HepG2 (cell line): ENCODE measurements at regions not wholly inside any gene's neighbourhood (a gene's known extent, or its start where the extent isn't known, plus 50 kb on each side); places are given as distances from the start of the nearest gene placed in this dataset.

Source experiments
- ATAC-seq: fragments of 200-7000 bp; cut with Tn5 transposase; 3 replicates; pipeline ENCODE4 v1.9.1; 2020; ENCODE audit warnings: mild to moderate bottlenecking, moderate library complexity
- BruUV-seq: library from RNA; stranded (reverse); fragments of 400-500 nt; replicated peaks from 2 replicates; lab custom pipeline; 2021; lab: Mats Ljungman, UMichigan
- CTCF ChIA-PET: fragments of 300-600 bp; formaldehyde crosslinking; extraction: SDS; loops from one replicate; lab custom pipeline; 2021; ENCODE audit warnings: low total read pairs, inconsistent platforms, low intra/inter-chr PET ratio; lab: Yijun Ruan, JAX
- POLR2A ChIA-PET: fragments of 350-600 bp; sonication (Branson Sonifier 250); formaldehyde crosslinking; loops from one replicate; lab custom pipeline; 2020; ENCODE audit warnings: antibody characterized with exemption, inconsistent platforms; lab: Yijun Ruan, JAX
- DNase-seq: peaks from one replicate; pipeline ENCODE4 v3.0.0-alpha.2; 2015; ENCODE audit warnings: low spot score
- FAIRE-seq: peaks from 3 replicates; lab custom pipeline; 2011; peaks lifted over from hg19 to GRCh38; lab: Jason Lieb, UNC
- H2AFZ ChIP-seq: one replicate; pipeline ENCODE4 v1.6.1; 2011; ENCODE audit warnings: low read length, inconsistent platforms
- H3K27ac ChIP-seq: fragments of 300-600 bp; 3 replicates; pipeline ENCODE4 v1.8.0; 2011; ENCODE audit warnings: mixed run types, mild to moderate bottlenecking, mixed read lengths, low read length, inconsistent platforms; ENCODE audit not compliant: insufficient read depth; ENCODE audit errors: extremely low read length
- H3K27me3 ChIP-seq, 2 experiments: fragments of 200-600 bp in 1 of 2; 2 replicates in 1 of 2; 3 replicates in 1 of 2; pipeline versions ENCODE4 v1.6.0 to v1.8.0; 2011; ENCODE audit warnings: low read length in 2 of 2, mild to moderate bottlenecking in 2 of 2, moderate library complexity in 2 of 2, inconsistent platforms in 1 of 2; ENCODE audit not compliant: insufficient read depth in 2 of 2, control insufficient read depth in 1 of 2
- H3K36me3 ChIP-seq, 2 experiments: fragments of 200-600 bp in 1 of 2; replicated peaks in 1 of 2; 2 replicates in 1 of 2; 3 replicates in 1 of 2; pipeline versions ENCODE4 v1.5.1 to v1.8.0; 2011; ENCODE audit warnings: low read length in 2 of 2, inconsistent platforms in 1 of 2; ENCODE audit not compliant: insufficient read depth in 2 of 2, control insufficient read depth in 1 of 2
- H3K4me1 ChIP-seq: 2 replicates; pipeline ENCODE4 v1.5.1; 2012; ENCODE audit warnings: low read length, inconsistent platforms; ENCODE audit not compliant: insufficient read depth
- H3K4me2 ChIP-seq: 2 replicates; pipeline ENCODE4 v1.6.0; 2011; ENCODE audit warnings: low read depth, low read length, inconsistent platforms
- H3K4me3 ChIP-seq, 3 experiments: fragments of 200-600 bp in 1 of 3; sonication (generic), shearing (Covaris generic) in 1 of 3; replicated peaks in 1 of 3; 2 replicates each; pipeline ENCODE4 v1.5.1; 2011 to 2016; ENCODE audit warnings: low read length in 3 of 3, inconsistent platforms in 2 of 3, low read depth in 2 of 3, mild to moderate bottlenecking in 2 of 3, control low read depth in 1 of 3, mixed read lengths in 1 of 3; ENCODE audit not compliant: insufficient read depth in 1 of 3
- H3K79me2 ChIP-seq: one replicate; pipeline ENCODE4 v1.6.1; 2011; ENCODE audit warnings: low read length, inconsistent platforms; ENCODE audit not compliant: insufficient read depth
- H3K9ac ChIP-seq: 2 replicates; pipeline ENCODE4 v1.6.0; 2011; ENCODE audit warnings: mild to moderate bottlenecking, low read depth, low read length, inconsistent platforms; ENCODE audit not compliant: insufficient read depth
- H3K9me3 ChIP-seq: 2 replicates; pipeline ENCODE4 v1.5.1; 2012; ENCODE audit warnings: mild to moderate bottlenecking, low read length
- H4K20me1 ChIP-seq: 2 replicates; pipeline ENCODE4 v1.6.0; 2011; ENCODE audit warnings: inconsistent platforms, mild to moderate bottlenecking, low read length, moderate library complexity; ENCODE audit not compliant: insufficient read depth
- ARHGAP35 ChIP-seq: sonication (generic); formaldehyde crosslinking; IDR thresholded peaks from 2 replicates; pipeline ENCODE4 v1.9.0; 2022; ENCODE audit warnings: mild to moderate bottlenecking, inconsistent platforms, moderate library complexity, missing genetic modification reagents, borderline replicate concordance
- CAMTA2 ChIP-seq: sonication (generic); formaldehyde crosslinking; IDR thresholded peaks from 2 replicates; pipeline ENCODE4 v1.4.0; 2020; ENCODE audit warnings: mild to moderate bottlenecking, missing genetic modification reagents, borderline replicate concordance
- GLMP ChIP-seq: sonication (generic); formaldehyde crosslinking; IDR thresholded peaks from 2 replicates; pipeline ENCODE4 v1.9.0; 2021; ENCODE audit warnings: missing genetic modification reagents, mild to moderate bottlenecking, borderline replicate concordance
- IKZF1 ChIP-seq: fragments of 450-650 bp; IDR thresholded peaks from 2 replicates; pipeline ENCODE4 v1.7.1; 2016
- KMT2A ChIP-seq: sonication (generic); formaldehyde crosslinking; IDR thresholded peaks from 2 replicates; pipeline ENCODE4 v1.4.0; 2020; ENCODE audit warnings: missing genetic modification reagents
- RCOR2 ChIP-seq: IDR thresholded peaks from 2 replicates; pipeline ENCODE4 v1.6.1; 2016; ENCODE audit warnings: missing biosample characterization, missing genetic modification reagents
- SIN3B ChIP-seq: fragments of 150-350 bp; IDR thresholded peaks from 2 replicates; pipeline ENCODE4 v1.6.1; 2014; ENCODE audit warnings: low read length
- SOX13 ChIP-seq, 3 experiments: fragments of 450-650 bp in 1 of 3; sonication (generic) in 1 of 3; formaldehyde crosslinking in 1 of 3; IDR thresholded peaks in 2 of 3; conservative IDR thresholded peaks in 1 of 3; 2 replicates each; pipeline versions ENCODE4 v1.5.0 to v1.6.1; 2016 to 2020; ENCODE audit warnings: antibody characterized with exemption in 1 of 3, mild to moderate bottlenecking in 1 of 3, missing compliant biosample characterization in 1 of 3, missing genetic modification reagents in 1 of 3, moderate library complexity in 1 of 3
- WIZ ChIP-seq: sonication (generic); formaldehyde crosslinking; IDR thresholded peaks from 2 replicates; pipeline ENCODE4 v1.5.1; 2020; ENCODE audit warnings: mild to moderate bottlenecking, missing genetic modification reagents
- YEATS4 ChIP-seq: sonication (generic); formaldehyde crosslinking; IDR thresholded peaks from 2 replicates; pipeline ENCODE4 v1.4.0; 2020; ENCODE audit warnings: missing genetic modification reagents, borderline replicate concordance
- ZBED4 ChIP-seq: sonication (generic); formaldehyde crosslinking; IDR thresholded peaks from 2 replicates; pipeline ENCODE4 v1.4.0; 2020; ENCODE audit warnings: missing genetic modification reagents, borderline replicate concordance
- ZFAT ChIP-seq: sonication (generic); formaldehyde crosslinking; conservative IDR thresholded peaks from 2 replicates; pipeline ENCODE4 v1.8.1; 2023; ENCODE audit warnings: missing genetic modification reagents, inconsistent platforms
- ZNF280B ChIP-seq: sonication (generic); formaldehyde crosslinking; IDR thresholded peaks from 2 replicates; pipeline ENCODE4 v1.5.0; 2020; ENCODE audit warnings: missing genetic modification reagents, mild to moderate bottlenecking, borderline replicate concordance
- ZNF331 ChIP-seq: sonication (generic); formaldehyde crosslinking; IDR thresholded peaks from 2 replicates; pipeline ENCODE4 v1.4.0; 2020; ENCODE audit warnings: missing genetic modification reagents
- ZSCAN5A ChIP-seq: sonication (generic); formaldehyde crosslinking; IDR thresholded peaks from 2 replicates; pipeline ENCODE4 v1.8.0; 2022; ENCODE audit warnings: mild to moderate bottlenecking, missing genetic modification reagents, borderline replicate concordance
- WGBS: methylation state at CpG from one replicate; pipeline ENCODE4 v1.1.6; 2017; ENCODE audit warnings: low lambda C conversion rate; 5-methylcytosine and 5-hydroxymethylcytosine counted together
- in situ Hi-C: cut with HindIII; loops from 2 replicates; pipeline ENCODE4 v1.10.0; 2017; ENCODE audit warnings: low pct_unique_long_range_greater_than_20kb; ENCODE audit not compliant: extremely low pct_ligation_motif_present
- intact Hi-C: fragments of 100-400 bp; cut with micrococcal nuclease; formaldehyde crosslinking; loops from one replicate; pipeline ENCODE4 v1.10.0; 2022; ENCODE audit not compliant: unreplicated experiment

GRCh38 chr1:147077081-147077480 is 95.2 kb downstream of the PRKAB2 start:
- H3K4me2 ChIP-seq: no peak overlapping the region
- H3K79me2 ChIP-seq: no peaks in the 10 kb centered on the region
- FAIRE-seq (no peak), ATAC-seq (no peak), DNase-seq (no peak)
- peaks cover 0 to 40% of the 10 kb centered on the region in 2 experiments; a peak in 2 of 5 replicates for H3K27me3 ChIP-seq
- H3K9me3 ChIP-seq: no peaks in the 10 kb centered on the region
- intact Hi-C loops (no loop called here), in situ Hi-C loops (no loop called here)
- ChIA-PET POLR2A (no interaction called here), CTCF (no interaction called here)
- no peak overlapping the region for H2AFZ ChIP-seq
- no peaks in the 10 kb centered on the region for H3K4me1 ChIP-seq
- no peaks in the 10 kb centered on the region for H3K36me3 ChIP-seq
- no peak overlapping the region for H3K27ac ChIP-seq
- no peak overlapping the region for H3K9ac ChIP-seq
- 77% methylated on average over 27 of the region's 28 CpGs for WGBS
- no peaks in the 10 kb centered on the region for H4K20me1 ChIP-seq
- no peak for TF ChIP-seq ZBED4 (CRISPR knock-in tag)
- no peak for TF ChIP-seq CAMTA2 (CRISPR knock-in tag)
- TF ChIP-seq KMT2A (CRISPR knock-in tag): no peak
- no peak for TF ChIP-seq ZFAT (CRISPR knock-in tag)
- no peak for TF ChIP-seq ZNF280B (CRISPR knock-in tag)
- no peak for TF ChIP-seq IKZF1
- TF ChIP-seq RCOR2 (CRISPR knock-in tag): no peak
- TF ChIP-seq SOX13 (IDR thresholded peaks at IDR 0.05): no peak
- TF ChIP-seq SOX13 (CRISPR knock-in tag; conservative IDR thresholded peaks at IDR 0.05 in 1 of 2, IDR thresholded peaks at IDR 0.05 in 1 of 2): no peak
- no peak for TF ChIP-seq ZSCAN5A (CRISPR knock-in tag)
- no peak for TF ChIP-seq ARHGAP35 (CRISPR knock-in tag)
- no peak for TF ChIP-seq GLMP (CRISPR knock-in tag)
- TF ChIP-seq YEATS4 (CRISPR knock-in tag): no peak
- no peak for TF ChIP-seq ZNF331 (CRISPR knock-in tag)
- TF ChIP-seq SIN3B: no peak
- no peak for TF ChIP-seq WIZ (CRISPR knock-in tag)
- TF ChIP-seq, all 625 proteins: peak for 0
- no TSS peak for BruUV-seq
- no peak overlapping the region for H3K4me3 ChIP-seq
